GM18505 (cell line): ENCODE measurements at regions not wholly inside any gene's neighbourhood (a gene's known extent, or its start where the extent isn't known, plus 50 kb on each side); places are given as distances from the start of the nearest gene placed in this dataset.
"Not testable (repeated sequence)": the region's sequence is repeated elsewhere in the genome, so short reads cannot be mapped to it uniquely, and the experiment has no call there.

ENCODE experiments used
- ATAC-seq: cut with Tn5 transposase; IDR thresholded peaks from one replicate; pipeline ENCODE4 v1.9.1; 2021; ENCODE audit not compliant: unreplicated experiment
- POLR2A ChIP-seq: IDR thresholded peaks from 4 replicates; pipeline ENCODE4 v1.6.1; 2011; ENCODE audit warnings: borderline replicate concordance; ENCODE audit not compliant: insufficient read depth, insufficient read length; ENCODE audit errors: extremely low read depth

DNA sequence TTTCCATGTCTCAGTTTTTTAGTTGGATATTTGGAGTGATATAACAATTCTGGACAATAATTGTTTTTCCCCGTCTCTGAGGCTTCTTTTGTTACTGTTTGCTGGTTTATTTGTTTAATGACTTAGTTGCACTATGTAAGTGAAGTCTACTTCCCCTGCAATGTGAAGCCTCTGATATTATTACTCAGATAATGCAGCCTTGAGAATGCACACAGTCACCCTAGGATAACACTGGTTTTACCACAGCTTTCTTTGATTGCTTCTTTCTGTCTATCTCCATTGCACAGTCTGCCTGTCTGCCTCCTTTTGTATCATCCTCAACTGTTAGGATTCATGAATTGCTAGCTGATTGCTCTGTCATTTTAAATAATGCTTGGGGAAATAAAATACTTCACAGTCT lies 208.7 kb upstream of the ROBO1 start:
- no peak for TF ChIP-seq POLR2A

DNA sequence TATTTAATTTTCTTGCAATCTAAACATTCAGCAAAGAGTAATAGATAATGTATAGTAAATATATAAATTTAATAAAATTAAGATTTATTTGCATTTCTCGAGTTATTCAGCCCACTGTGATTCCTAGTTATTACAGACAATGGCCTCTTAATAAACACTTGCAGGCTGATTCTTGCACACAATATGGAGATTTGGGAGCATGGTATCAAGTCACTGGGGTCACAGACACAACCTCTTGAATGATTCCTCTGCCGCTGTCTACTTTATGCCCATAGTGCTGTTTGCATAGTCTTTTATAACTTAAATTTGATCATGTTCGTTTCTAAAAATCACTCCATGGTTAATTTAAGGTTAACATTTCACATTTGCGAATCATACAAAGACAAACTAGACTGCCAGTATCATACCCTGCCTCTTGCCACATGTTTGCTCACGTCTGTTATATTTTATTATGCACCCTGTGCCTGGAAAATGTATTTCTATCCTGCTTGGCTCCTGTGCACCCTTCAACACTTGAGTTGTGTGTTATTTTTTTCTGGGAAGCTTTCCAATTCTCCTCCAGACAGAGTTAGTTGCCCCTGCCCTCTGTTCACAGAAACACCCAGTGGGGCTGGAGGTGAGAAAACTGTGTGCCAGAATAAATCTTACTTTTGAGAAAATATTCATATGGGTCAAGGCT lies 206.3 kb upstream of the ROBO1 start:
- no peak for ATAC-seq
- no peak for TF ChIP-seq POLR2A

More for the DNA sequence above, 208.7 kb upstream of the ROBO1 start:
- no peak for ATAC-seq

DNA sequence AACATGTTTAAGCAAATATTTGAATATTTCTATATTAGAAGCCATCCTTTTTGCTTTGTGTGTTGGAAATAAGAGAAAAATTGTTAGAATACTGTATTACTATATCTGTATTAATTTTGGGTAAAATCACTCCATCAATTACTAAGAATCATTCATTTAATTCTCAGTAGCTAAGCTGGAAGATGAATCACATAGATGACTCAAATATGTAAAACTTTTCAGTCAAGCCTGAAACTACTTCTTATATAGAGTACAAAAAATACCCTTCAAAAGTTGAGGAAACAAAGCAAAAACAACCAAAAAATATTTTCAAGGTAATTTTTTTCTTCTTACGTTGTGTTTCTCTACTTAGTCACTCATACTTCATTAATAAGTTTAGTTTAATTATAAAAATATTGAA lies 205.7 kb upstream of the ROBO1 start:
- ATAC-seq, result no peak
- TF ChIP-seq POLR2A, result no peak

DNA sequence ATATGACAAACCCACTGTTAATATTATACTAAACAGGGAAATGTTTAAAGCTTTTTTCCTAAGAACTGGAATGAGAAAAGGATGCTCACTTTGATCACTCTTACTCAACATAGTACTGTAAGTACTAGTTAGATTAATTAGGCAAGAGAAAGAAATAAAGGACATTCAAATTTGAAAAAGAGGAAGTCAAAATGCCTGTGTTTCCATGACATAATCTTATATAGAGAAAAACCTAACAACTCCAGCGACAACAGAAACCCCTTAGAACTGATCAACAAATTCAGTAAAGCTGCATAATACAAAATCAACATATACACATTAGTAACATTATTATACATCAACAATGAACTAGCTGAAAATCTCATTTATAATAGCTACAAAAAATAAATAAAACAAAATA lies 200.6 kb upstream of the ROBO1 start:
- no peak for TF ChIP-seq POLR2A
- ATAC-seq, result no peak

GRCh38 chr3:79960594-79960993 lies 192.8 kb upstream of the ROBO1 start:
- no peak for TF ChIP-seq POLR2A
- no peak for ATAC-seq

GRCh38 chr3:79957066-79957465 lies 189.3 kb upstream of the ROBO1 start:
- TF ChIP-seq POLR2A, result no peak
- ATAC-seq, result no peak

DNA sequence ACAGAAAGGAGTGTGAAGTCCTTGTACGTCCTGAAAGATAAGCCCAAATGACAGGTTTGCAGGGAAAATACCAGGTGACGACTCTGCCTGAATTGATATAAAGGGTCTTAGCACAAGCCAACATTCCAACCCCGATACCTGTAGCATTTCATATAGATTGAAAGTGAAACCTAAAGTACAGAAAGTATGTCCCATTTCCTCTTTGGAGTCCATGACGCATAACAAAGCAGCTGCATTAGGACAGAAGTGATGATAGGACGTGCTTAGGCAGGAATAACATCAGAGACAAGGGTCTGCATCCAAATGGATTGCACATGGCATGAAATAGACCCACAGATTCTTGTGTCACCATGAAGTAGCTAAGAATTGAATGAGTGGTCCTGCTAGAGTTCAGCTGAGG lies 187.0 kb upstream of the ROBO1 start:
- ATAC-seq, result no peak
- no peak for TF ChIP-seq POLR2A

DNA sequence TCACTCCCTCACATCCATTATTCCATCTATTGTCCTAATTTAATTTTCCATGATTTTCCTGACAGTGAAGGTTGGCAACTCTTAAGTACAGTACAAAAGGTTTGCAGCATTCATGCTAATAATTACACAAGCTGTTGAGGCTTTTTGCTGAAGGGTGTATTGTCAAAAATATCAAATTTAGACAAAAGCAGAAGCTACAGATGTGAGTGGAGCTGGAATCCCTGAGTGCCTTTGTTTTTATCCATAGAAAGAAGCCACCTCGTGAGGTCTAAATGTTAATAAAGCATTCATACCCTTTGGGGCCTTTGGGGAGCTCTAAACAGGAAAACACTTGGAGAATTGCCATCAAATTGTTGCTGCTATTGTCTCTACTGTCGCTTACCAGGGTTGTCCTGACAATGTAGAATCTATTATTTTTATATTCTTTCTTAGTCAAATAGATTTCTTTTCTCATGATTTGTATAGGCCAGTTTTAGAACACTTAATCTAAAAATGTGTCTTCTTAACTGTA lies 185.8 kb upstream of the ROBO1 start:
- TF ChIP-seq POLR2A, result no peak
- ATAC-seq, result no peak

DNA sequence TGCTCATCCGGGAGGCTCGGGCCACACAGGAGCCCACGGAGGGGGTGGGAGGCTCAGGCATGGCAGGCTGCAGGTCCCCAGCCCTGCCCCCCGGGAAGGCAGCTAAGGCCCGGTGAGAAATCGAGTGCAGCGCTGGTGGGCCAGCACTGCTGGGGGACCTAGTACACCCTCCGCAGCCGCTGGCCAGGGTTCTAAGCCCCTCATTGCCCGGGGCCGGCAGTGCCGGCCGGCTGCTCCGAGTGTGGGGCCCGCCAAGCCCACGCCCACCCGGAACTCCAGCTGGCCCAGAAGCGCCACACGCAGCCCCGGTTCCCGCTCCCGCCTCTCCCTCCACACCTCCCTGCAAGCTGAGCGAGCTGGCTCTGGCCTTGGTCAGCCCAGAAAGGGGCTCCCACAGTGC lies 183.6 kb upstream of the ROBO1 start:
- not testable (repeated sequence) for ATAC-seq

- no peak for ATAC-seq
- TF ChIP-seq POLR2A, result no peak
Measured at GRCh38 chr3:79947957-79948356, 180.2 kb upstream of the ROBO1 start.

DNA sequence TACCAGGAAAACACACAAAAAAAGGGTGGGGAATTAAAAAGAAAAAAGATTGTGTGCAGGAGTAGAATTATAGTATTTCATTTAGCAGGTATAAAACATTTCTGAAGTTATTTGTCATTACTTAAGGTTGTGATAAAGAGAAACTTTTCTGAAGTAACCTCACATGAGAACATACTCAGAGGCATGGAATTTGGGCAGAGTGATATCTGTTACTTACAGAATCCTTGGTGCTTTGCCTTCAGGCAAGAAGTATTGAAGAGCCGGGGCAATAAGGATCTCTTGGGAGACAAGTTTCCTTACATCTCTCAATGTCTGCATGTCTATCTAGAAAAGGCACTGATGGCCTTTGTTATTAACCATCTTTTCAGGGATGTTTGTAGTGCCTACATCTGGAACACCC lies 179.7 kb upstream of the ROBO1 start:
- TF ChIP-seq POLR2A, result no peak
- no peak for ATAC-seq

DNA sequence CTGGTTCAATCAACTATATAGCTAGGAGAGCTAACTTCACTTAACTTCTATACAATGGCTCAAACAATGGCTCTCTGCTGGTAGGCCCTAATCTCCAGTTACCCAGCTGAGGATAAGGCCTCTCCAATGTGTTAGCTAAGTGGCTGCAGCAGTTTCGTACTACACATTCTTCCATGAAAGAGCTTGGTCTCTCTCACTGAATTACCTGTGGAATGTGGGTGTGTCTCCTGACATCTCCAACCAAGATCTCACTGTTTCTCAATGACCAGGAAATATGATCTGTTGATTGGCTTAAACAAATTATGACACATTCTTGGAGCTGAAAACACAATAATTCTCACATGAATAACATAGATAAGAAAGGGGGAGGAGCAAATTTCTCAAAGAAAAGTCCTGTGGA lies 169.8 kb upstream of the ROBO1 start:
- TF ChIP-seq POLR2A, result no peak
- no peak for ATAC-seq

DNA sequence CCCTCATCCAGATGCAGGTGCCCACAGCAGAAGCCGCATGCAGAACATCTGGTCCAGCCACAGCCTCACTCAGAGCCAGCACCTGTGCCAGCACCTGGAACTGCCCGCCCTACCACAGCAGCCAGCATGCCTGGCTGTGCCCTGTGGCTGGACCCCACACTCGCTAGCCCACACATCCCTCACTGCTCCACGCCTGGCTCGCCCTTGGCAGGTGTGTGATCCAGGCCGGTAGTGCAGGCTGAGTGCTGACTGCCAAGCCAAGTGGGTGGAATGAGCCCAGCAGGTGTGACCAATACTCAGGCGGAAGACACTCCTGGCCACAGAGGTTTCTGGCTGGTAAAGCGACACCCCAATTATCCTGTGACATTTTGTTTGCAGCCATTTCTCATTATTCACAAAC lies 162.4 kb upstream of the ROBO1 start:
- no peak for ATAC-seq
- no peak for TF ChIP-seq POLR2A

DNA sequence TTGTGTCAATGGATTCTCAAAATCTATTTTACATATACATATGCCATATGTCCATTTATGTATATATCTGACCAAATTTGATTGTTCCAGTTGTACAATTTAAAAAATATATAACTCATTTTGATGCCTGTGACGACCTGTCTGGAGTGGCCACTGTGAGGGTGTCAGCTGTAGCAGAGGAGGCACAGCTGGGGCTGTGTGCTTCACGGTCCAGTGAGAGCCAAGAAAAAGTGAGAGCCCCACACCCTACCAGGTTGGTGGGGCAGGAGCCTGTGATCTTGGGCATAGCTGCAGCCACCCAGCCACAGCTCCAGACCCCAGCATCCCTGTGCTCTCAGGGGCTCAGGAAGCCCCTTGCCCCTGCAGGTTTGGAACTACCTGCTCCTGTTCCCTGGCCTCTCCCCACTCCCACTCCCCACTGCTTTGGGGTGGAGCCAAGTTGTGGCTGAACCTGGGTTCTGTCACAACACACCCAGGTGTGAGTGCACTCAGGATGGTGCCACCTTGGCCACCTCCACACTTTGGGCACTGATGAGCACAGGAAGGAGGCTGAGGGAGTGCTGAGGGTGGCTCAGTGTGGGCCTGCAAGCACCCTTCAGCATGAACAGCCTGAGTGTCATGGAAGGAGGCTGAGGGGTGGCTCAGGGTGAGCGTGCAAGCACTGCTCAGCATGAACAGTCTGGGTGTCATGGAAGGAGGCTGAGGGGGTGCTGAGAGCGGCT lies 161.1 kb upstream of the ROBO1 start:
- no peak for TF ChIP-seq POLR2A
- ATAC-seq, result no peak
